ENCODE measurements at regions not wholly inside any gene's neighbourhood (a gene's known extent, or its start where the extent isn't known, plus 50 kb on each side); places are given as distances from the start of the nearest gene placed in this dataset.

- no peak overlapping the region for H3K27ac ChIP-seq
- no peak for TF ChIP-seq CTCF (conservative IDR thresholded peaks at IDR 0.05)
Observed at GRCh38 chr12:115259968-115260747, 576.2 kb upstream of the TBX3 start.

DNA sequence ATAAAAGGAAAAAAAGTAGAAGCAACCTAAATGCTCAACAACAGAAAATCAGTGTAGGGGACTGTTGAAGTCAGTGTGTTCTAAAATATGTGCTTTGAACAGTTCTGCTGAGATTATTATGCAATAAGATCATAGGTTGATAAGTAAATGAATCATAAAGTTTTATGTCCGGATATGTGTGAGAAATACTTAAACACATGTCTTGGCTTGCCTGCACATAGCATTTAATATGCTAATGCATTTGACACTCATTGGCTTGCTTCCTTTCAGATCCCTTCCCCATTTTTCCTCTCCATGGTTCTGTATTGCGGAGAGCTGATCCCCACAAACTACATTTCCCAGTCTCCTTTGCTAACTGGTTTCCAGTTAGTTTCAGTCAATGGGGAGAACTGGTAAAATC lies 573.8 kb upstream of the TBX3 start:
- no peak overlapping the region for H3K27ac ChIP-seq

GRCh38 chr12:115255962-115256361 lies 572.0 kb upstream of the TBX3 start:
- TF ChIP-seq CTCF (conservative IDR thresholded peaks at IDR 0.05): no peak
- no peak overlapping the region for H3K27ac ChIP-seq

More for the DNA sequence above, 573.8 kb upstream of the TBX3 start:
- no peak for TF ChIP-seq CTCF (conservative IDR thresholded peaks at IDR 0.05)

DNA sequence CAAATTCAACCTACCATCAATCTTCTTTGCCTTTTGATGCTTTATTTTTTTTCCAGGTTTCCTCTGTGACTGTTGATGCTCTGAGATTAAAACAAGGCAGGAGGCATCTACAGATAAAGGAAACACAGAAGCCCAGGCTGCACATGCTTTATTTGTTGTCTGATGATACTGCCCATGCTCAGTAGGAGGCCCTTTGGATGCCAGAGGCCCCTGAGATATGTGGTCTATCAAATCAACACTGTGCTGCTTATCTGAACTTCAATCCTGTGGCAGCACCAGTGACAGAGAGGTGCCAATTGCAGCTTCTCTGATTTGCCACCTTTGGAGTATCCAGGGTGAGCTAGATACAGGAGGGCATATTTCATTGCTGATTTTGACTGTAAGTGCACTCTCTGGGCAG lies 571.3 kb upstream of the TBX3 start:
- no peak for TF ChIP-seq CTCF (conservative IDR thresholded peaks at IDR 0.05)
- no peak overlapping the region for H3K27ac ChIP-seq

DNA sequence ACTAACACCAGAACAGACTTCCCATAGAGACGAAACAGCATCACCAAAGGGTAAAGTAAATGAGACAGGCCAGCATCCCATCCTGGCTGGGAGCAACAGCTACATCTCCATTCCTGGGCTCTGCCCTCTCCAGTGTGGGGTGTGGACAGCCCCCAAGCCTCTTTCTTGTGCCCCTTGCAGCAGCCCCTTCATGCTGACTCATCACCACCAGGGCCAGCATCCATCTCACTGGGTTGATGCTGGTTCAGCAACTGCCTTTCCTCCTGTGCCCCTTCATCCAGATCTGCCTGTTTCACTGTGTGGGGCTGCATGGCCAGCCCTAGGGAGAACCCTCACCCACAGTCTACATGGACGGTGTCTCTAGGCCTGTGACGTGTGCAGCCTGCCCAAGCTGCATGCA lies 569.1 kb upstream of the TBX3 start:
- TF ChIP-seq CTCF (conservative IDR thresholded peaks at IDR 0.05): no peak
- H3K27ac ChIP-seq: no peak overlapping the region

- no peak for TF ChIP-seq CTCF (conservative IDR thresholded peaks at IDR 0.05)
- H3K27ac ChIP-seq: no peak overlapping the region
Observed at GRCh38 chr12:115251727-115252126, 567.8 kb upstream of the TBX3 start.

DNA sequence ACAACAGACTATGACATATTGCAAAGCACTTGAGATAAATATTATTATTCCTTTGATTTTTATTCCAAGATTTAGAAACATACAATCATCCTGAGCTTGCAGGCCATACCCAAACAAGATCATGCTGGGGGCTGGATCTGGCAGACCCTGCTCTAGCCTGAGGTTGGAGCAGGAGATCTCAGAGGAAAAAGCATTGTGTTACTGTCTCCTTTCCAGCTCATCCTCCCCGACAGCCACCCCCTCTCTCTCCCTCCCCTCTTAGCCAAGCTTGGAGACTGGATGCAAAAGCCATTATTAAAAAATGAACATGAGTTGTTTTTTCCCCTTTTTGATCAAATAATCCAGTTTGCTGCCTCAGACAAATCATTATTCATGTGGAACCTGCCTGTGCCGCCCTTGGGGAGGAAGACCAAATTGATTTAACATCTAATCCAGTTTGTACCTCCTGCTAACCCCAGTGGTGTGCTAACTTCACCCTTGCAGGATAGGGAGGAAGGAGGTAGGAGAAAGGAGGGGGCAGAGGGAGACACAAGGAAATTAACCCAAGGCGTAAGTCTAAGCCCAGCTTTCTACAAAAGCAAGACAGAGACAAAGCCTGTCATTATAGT lies 565.8 kb upstream of the TBX3 start:
- no peak for TF ChIP-seq CTCF (conservative IDR thresholded peaks at IDR 0.05)
- H3K27ac ChIP-seq: no peak overlapping the region
